ENCODE measurements at regions not wholly inside any gene's neighbourhood (a gene's known extent, or its start where the extent isn't known, plus 50 kb on each side); places are given as distances from the start of the nearest gene placed in this dataset.

GRCh38 chr18:37640504-37640903, 74.9 kb upstream of the CELF4 start:
- TF ChIP-seq CTCF (IDR thresholded peaks at IDR 0.05) (no peak), EZH2phosphoT487 (IDR thresholded peaks at IDR 0.05) (no peak), EZH2 (IDR thresholded peaks at IDR 0.05) (no peak)
